ENCODE measurements at regions not wholly inside any gene's neighbourhood (a gene's known extent, or its start where the extent isn't known, plus 50 kb on each side); places are given as distances from the start of the nearest gene placed in this dataset.

DNA sequence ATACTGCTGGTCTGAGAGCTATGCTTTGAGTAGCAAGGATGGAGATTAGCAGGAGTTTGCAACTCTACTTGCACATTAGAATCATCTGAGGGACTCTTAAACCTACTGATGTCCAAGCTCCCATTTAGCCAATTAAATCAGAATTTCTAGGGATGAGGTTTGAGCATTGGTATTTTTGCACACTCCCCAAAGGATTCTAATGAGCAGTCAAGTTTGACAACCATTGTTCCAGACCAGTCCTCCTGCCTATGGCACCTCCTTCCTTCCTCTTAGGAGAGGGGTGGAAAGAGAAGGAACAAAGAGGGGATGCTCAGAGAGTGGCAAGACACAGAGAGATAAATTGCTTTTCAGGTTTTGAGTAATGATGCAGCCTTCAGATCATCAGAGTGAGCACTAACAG lies 275.5 kb upstream of the ROPN1 start:
- TF ChIP-seq, protein P1, sequence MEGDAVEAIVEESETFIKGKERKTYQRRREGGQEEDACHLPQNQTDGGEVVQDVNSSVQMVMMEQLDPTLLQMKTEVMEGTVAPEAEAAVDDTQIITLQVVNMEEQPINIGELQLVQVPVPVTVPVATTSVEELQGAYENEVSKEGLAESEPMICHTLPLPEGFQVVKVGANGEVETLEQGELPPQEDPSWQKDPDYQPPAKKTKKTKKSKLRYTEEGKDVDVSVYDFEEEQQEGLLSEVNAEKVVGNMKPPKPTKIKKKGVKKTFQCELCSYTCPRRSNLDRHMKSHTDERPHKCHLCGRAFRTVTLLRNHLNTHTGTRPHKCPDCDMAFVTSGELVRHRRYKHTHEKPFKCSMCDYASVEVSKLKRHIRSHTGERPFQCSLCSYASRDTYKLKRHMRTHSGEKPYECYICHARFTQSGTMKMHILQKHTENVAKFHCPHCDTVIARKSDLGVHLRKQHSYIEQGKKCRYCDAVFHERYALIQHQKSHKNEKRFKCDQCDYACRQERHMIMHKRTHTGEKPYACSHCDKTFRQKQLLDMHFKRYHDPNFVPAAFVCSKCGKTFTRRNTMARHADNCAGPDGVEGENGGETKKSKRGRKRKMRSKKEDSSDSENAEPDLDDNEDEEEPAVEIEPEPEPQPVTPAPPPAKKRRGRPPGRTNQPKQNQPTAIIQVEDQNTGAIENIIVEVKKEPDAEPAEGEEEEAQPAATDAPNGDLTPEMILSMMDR (IDR thresholded peaks at IDR 0.05) = no peak
- TF ChIP-seq POLR2AphosphoS5 (IDR thresholded peaks at IDR 0.05; ENCODE audit: low read depth, low read length) (no peak), TCF7L2 (IDR thresholded peaks at IDR 0.05; ENCODE audit: low read depth, low read length) (no peak)
